ENCODE measurements at regions not wholly inside any gene's neighbourhood (a gene's known extent, or its start where the extent isn't known, plus 50 kb on each side); places are given as distances from the start of the nearest gene placed in this dataset.

DNA sequence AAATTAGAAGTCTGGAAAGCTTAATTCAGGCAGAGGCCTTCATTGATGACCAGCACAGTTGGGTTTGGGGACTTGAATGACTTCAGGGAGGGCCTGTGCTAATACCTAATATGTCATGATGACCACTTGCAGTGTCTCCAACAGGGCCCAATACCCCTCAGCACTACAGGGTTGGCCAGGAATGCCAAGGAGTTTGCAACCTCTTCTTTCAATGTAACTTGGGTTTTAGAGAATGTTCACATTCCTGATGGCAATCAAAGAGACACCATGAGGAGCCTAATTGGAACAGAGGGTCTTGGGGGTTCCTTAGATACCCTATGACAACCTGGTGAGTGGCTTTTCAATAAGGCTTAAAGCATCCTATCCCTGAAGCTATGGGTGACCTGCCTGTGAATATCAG is 52.4 kb upstream of the ST8SIA3 start:
- ATAC-seq (no peak), DNase-seq (ENCODE audit: low spot score) (no peak)
- intact Hi-C loops (cut with DNase I), result no loop called here

DNA sequence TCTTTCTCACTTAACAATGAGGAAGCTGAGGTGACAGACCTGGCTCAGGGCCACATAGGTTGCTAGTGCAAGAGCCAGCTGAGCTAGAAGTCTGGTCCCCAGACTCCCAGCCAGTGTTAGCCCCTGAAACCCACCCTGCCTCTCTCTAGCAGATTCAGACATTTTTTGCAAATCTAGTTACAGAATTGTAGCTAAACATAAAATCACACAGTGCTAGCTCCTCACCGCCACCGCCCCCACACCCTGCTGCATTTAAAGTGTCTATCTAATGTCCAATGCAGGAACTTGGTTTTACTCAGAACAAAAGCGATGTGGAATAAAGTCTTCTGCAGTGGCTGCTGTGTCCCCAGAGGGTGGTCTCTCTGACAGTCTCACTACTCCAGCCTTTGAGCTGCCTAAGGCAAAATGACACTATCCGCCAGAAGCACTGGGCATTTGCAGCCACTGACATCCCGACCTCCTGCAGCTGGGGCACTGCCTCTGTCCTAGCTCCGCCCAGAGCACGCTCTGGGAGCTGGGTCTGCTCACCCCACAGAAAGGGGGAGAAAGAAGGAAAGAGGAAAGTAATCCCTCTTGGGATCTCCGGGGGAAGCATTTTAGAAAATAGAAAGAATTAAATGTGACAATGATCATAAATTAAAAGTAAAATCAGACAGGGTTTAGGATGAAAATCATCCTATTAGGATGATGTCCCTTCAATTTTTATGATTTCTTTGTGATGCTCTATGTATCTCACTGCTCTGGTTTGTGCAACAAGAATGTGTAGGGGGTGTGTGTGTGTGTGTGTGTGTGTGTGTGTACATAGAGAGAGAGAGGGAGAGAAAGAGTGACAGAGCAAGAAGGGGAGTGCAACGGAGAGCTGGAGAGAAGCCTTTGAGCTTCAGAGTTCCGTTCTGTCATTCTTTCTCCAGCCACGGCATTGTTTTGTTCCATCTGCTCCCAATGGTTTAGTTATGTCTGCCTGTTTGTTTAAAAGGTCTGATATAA is 50.5 kb upstream of the ST8SIA3 start:
- DNase-seq (ENCODE audit: low spot score) (no peak), ATAC-seq (no peak)
- intact Hi-C loops (cut with DNase I), result no loop called here

Measured in sciatic nerve (tissue), 2 donors.